HG02759 (cell line): ENCODE measurements at regions not wholly inside any gene's neighbourhood (a gene's known extent, or its start where the extent isn't known, plus 50 kb on each side); places are given as distances from the start of the nearest gene placed in this dataset.

Experiments used
- ATAC-seq: cut with Tn5 transposase; IDR thresholded peaks from one replicate; pipeline ENCODE4 v1.9.1; 2021; ENCODE audit warnings: mild to moderate bottlenecking, moderate library complexity; ENCODE audit not compliant: unreplicated experiment

DNA sequence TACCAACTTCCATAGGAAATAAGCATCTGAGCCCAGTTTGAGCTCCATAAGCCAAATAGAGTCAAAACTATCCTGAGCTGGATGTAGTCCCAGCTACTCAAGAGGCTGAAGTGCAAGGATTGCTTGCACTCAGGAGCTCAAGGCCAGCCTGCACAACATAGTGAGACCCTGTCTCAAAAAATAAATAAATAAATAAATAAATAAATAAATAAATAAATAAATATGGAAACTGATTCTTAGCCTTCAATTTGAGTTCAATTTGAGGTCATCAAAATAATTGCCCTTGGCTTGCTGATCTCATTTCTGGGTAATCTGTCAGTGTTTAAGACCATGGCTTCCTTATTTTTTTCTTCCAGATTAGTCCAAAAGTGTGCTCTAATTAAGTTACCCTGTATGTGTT, 184.9 kb upstream of the CDH20 start:
- ATAC-seq = no peak

DNA sequence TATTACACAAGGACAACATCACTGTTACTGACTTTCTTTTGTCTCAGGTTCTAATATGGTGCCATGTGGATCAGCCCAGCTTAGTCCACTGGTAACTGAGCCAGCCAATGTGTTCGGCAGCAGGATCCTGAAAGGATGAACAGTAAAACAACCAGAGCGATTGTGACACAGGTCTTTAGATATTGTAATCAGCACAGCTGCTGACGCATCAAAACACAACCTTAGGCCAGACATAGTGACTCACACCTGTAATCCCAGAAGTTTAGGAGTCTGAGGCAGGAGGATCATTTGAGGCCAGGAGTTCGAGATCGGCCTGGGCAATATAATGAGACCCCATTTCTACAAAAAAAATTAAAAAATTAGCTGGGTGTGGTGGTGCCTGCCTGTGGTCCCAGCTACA, 183.4 kb upstream of the CDH20 start:
- ATAC-seq = no peak

DNA sequence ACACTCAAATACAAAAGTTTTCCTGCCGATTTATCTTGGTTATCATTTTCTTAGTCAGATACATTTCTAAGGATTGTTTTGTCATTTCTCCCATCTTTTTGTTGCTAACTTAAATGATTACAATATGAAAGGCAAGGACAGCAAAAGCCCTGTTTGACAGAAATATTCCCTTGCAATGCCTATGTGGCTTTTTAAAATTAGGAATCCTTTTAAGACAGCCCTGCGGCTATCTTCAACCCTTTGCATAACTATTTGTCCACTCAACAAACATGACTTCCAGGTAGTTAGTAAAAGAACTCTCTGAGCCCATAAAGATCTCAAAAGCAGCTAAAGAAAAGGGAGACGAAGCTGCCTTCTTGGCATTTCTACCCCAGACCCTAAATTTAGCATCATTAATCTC, 179.7 kb upstream of the CDH20 start:
- no peak for ATAC-seq

DNA sequence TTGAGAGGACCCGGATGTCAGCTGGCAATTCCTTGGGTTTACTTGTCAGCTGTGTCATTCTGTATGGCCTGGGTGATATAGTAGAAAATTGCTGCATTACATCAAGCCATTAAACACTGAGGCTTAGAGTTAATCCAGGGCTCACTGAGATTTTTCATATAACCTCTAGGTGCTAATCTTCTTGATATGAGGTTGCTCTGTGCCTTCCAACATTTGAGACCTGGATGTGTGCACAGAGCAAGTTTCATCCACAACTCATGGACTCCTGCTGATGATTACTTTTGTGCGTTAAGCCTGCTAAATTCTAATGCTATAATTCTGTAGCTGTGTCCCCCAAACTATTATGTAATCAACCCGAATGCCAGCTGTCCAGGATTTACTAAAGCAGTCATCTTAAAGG, 178.4 kb upstream of the CDH20 start:
- ATAC-seq = no peak

DNA sequence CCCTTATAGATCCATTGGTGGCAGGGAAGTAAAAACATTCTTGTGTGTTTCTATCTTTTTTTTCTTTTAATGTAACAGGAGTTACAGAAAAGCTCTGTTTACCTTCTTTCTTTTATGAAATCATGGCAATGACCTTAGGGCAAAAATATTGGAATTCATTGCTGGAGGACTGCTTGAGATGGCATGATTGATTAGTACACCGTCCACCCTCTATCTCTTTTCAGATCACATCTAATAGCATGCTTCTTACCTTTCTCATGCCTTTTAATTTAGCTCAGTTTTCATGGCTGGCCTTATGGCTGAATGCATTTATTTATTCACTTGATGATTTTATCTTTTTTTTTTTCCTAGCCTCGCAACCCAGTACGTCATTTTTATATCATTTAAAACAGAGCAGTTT, 177.6 kb upstream of the CDH20 start:
- no peak for ATAC-seq

DNA sequence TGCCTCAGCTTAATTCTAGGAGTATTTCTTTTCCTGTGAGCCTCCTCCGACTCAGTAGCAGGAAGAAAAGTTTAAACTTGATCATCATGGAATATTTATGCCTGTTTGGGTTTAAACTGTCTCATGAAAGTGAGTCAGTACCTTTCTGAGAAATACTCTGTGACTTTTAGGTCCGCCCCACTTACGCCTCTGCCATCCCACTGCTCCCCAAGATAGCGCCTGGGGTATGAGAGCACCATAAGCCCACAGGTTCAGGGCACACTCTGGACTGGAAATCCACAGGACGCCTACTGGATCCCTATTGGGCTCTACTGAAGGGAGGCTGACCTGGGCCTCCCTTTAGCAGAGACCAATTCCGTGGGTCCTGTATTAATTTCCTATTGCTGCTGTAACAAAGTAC, 175.8 kb upstream of the CDH20 start:
- no peak for ATAC-seq

DNA sequence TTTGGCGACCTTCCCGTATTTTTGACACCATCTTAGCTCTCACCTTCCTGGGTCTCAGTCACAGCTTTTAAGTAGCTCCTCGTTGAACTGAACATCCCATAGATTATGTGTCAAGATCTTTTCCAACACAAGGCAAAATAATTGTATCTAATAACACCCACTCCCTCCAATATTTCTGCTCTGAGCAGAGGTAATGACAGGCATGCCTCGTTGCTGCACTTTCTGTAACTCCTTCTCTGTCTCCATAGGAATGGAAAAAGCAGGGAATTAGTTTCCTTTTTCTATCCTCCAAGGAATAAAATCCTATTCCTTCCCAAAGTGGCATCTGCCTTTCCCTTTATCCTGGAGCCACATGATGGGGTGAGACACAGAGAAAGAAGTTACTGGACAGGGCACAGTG, 174.0 kb upstream of the CDH20 start:
- no peak for ATAC-seq

DNA sequence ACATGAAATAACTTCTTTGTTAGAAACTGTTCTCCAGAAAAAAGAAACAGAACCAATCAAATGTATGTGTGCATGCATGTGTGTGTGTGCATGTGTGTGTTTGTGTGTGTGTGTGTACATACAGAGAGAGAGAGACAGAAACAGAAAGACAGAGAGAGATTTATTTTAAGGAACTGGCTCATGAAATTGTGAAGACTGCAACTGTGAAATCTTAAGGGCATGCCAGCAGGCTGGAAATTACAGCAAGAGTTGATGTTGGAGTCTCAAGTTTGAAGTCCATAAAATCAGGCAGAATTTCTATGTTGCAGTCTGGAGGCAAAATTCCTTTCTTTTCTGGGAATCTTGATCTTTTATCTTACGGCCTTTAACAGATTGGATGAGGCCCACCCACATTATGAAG, 168.9 kb upstream of the CDH20 start:
- no peak for ATAC-seq

DNA sequence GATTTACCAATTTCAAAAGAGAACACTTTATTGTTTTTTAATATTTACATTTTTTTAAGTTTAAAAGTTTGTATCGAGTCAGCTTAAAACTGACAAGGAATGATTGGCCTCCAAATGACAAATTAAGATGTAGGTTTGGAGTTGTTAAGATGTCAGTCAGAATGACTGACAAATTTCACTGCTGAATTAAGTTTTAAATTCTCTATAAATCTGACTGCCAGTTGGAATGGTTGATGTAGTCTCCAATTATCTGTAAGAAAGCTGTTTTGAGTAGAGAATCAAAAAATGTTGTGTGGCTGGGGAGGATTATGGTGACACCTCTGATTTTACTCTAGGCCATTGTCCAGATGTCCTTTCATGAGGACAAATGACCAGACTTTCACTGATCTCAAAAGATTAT, 165.3 kb upstream of the CDH20 start:
- ATAC-seq = no peak

DNA sequence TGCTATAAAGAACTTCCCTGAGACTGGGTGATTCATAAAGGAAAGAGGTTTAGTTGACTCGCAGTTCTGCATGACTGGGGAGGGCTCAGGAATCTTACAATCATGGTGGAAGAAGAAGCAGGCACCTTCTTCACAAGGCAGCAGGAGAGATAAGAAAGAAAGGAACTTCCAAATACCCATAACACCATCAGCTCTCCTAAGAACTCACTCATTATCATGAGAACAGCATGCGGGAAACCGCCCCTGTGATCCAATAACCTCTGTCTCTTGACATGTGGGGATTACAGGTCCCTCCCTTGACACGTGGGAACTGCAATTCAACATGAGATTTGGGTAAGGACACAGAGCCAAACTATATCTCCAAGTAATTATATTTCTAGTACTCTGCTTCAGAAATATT, 163.8 kb upstream of the CDH20 start:
- no peak for ATAC-seq

DNA sequence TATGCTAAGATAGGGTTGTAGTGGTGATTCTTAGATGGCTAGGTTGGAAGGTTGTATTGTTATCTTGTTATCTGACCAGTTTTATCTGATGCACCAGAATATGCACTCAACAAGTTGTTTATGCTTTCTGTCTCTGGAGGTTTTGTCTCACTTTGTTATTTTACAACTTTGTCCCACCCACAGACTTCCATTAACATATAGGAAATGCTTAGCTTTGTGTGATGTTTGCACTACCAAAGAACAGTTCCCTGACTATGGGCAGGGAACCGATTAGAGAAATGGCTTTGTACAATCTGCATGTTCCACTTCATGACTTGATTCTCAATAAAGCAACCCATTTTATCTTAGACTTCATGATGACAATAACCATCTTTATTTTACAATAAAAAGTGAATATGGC, 160.6 kb upstream of the CDH20 start:
- ATAC-seq = no peak

DNA sequence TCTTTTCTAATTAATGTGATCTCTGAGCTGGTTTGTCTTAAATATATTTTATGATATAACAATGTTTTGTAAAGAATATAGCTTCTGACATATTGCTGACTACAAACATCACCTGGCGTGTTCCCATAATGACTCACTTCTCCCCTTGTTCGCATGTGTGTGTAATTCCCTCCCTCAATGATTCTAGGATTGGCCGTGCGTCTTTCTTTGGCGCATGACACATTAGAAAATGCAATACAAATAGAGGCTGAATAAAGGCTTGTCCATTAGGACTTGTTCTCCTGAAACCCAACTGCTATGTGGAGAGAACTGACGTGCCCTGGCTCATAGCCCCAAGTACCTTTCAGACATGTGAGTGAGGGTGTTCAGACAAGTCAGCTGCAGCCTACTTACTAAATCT, 159.7 kb upstream of the CDH20 start:
- ATAC-seq = no peak

DNA sequence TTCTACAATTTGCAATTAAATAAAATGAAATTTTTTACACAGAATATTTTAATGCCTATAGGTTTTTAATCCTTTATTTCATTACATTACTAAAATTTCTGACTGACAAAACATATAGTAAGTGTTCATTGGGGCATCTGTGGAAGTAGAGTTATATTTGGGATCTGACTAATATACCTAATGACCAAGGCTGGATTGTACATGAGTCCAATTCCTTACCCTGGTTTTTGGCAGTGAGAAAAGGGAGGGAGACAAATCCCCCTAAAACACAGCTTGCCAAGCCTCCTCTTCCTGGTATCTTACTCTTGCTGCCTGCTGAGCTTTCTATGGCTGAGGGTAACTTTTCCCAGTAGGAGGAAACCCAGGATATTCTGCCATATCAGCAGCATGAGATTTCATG, 149.4 kb upstream of the CDH20 start:
- ATAC-seq = no peak

DNA sequence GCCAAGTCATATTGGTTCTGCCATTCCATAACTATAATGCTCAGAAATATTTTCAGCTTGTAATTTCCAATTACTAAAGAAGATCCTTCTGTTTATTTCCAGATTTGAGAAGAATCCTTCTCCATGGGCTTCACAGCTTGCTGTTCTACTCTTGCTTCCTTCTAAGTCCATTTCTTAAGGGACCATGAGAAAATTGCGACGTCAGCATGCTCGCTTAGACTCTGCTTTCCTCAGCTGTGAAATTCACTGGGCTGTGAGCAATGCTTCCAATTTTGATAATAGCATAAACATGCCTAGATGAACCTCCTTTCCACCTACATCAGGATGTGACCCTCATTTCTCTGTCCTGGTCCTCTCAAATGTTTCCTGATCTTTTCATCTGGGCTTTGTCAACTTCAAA, 145.3 kb upstream of the CDH20 start:
- ATAC-seq = no peak

DNA sequence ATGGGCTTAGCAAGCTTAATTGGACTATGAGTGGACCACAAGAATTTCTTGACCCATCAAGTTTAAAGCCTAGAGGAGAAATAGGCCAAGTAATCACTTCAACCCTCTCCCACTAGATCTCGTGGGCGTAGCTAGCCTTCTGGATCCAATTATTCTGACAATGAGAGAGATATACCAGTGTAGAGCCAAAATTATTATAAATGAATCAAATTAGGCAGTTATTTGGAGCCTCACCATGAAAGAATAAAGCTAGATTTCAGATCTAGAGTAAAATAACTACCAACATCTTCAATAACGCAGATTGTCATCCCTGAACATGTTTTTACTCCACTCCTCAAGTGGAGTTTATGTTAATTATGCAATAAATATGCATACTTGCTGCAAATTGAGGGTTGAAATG, 143.9 kb upstream of the CDH20 start:
- ATAC-seq = no peak

DNA sequence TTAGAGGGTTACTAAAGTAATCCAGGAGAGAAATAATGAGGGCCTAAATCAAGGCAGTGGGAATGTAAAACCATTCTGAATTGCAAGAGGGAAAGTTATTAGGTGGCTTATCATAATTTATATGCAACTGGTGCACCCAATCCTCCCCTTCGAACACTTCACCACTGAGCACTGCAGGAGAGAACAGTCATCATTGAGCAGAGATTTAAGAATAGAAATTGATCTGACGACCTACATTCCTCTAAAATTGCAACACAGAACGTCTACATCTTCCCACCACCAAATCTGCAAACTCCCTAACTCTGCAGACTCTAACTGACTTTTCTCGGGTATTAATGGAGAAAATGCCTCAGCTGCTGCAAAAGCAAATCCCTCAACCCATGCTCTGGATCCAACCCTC, 138.5 kb upstream of the CDH20 start:
- ATAC-seq = no peak

DNA sequence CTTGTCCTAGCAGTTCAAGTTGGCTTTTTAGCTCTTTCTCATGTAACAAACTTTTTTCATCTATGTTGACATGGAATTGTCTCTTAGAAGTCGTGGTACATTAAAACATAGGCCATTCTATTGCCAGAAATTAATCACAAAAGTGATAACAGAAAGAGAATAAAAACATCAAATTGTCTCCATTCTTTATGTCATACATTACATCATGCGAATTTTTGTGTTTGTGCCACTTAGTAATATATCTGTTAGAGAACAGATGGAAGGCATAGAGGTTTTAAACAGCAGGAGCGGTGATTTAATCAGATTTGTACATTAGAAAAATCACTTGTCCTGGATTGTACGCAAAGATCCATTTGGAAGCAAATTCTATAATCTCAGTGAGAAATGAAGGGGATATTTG, 136.5 kb upstream of the CDH20 start:
- ATAC-seq = no peak

DNA sequence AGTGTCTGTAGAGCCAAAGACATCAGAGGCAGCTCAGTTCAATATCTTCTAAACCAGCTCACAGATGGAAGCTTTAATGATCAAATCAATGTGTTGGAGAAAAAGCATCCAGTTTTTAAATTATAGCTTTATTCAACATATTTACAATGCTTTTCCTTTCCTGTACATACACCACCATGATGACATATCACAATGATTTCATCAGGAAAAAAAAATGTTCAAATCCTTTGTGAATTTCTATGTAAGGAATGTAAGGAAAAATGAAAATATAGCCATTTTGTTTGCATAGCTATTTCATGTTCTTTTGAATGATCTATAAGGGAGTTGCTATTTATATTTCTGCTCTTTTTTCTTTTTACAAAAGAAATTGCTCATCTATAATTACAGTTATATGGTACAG, 134.7 kb upstream of the CDH20 start:
- ATAC-seq = no peak

DNA sequence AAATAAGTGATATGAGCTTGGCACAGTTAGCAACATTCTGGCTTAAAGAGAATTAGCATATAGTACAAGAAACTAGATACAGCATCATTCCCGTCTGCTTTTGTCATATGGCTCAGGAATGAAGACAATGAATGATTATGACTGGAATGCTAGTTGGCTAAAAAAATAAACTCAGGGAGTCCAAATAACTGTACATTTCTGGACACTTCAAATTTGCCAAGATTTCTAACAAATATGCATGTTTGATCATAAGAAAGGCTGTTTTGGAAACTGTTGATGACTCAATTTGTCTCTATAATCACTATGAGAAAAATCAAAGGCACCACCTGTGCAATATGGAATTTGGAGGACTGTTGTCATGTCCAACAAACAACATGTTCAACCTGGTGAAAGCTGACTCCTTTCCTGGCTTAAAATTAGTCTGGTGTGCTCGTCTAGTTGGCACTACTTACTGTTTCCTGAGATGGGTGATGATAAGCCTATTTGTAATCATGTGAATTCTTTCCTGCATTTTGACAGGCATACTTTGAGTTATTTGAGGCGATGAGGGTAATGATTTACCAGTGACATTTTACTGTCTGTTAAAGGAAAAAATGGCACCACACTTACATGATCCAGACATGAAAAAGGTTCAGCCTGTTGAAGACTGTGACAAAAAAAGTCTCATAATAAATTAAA, 133.9 kb upstream of the CDH20 start:
- no peak for ATAC-seq

DNA sequence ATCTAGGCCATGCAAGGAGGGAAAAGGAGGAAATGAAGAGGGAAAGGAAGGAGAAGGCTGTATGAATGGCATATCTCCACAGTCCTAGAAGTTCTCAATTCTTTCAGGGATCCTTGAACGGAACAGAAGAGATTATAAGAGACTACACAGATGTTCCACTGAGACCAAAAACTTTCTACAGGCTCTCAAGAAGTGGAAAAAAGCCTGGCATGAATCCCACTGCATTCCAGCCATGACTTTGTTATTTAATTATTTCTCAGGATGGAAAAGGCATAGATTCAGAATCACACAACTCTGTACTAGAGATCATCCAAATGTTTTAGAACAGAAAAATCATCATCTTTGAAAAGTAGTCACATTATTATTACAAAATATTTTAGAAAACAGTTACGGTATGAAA, 131.7 kb upstream of the CDH20 start:
- ATAC-seq = no peak

DNA sequence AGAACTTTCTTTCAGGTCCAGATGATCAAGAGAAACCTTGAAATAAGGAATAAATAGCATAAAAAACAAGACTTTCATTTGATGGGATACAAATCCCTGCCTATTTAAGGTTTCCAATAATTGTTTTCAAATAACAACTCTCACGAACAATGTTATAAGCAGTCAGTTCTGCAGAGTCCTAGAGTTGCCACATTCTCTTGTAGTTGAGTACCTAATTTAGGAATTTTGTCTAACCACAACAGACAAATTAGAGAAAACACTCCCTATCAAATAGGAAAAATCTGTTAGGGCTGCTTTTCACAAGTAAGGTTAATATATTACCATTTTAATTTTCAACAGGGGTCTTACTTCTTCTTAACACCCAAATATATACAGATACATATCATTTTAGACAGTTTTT, 130.1 kb upstream of the CDH20 start:
- no peak for ATAC-seq

DNA sequence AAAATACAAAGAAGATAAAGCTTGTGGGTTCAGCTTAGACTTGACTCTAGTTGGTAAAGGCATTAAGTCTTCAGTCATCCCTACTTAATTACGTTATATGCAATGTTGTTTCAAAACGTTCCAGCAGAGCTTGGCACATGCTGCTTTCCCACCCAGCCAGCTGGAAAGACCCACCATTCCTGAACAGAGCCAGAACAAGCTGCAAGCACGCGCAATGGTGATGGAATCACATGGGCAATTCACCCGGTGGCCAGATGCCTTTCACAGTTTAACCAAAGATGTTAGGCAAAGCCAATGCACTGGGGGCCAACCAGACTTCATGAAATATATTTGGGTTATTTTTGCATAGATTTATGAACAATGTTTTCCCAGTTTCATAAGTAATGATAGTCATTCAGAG, 123.4 kb upstream of the CDH20 start:
- no peak for ATAC-seq

DNA sequence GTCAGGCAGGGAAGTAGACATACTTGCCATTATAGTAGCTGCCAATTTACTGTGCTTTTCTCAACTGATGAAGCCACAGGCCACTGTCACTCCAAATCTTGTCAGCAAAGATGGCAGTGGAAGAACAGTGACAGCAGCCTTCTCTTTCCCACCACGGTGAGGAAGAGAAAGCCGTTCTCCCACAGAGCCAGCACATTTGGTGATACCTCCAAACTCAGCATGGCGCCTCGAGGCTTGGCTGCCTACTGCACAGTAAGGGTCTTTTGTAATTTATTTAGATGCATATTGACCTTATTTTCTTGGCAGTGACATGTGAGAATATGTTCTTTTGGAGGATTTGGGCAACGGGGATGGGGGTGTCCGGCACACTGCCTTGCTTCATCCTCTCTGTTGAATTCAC, 117.2 kb upstream of the CDH20 start:
- ATAC-seq = no peak

DNA sequence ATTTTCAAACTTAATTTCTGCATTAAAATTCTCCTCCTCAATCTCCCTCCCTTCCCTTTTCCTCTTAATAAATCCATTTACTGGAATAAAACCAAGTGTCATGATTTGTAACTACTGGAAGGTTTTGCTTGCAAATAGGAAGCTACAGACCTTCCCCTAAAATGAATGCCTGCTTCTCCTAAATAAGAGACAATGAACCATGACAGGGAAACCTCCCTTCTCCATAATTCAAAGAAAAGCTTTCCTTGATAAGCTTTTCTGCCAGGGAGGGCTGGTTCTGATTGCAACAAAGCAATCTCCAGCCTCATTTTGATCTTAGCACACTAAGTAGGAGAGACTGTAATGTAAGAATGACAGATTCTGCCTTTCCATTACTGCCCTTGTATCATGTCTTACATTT, 111.0 kb upstream of the CDH20 start:
- no peak for ATAC-seq
